H1 (cell line): ENCODE measurements at regions not wholly inside any gene's neighbourhood (a gene's known extent, or its start where the extent isn't known, plus 50 kb on each side); places are given as distances from the start of the nearest gene placed in this dataset.

ENCODE experiments used
- CTCF ChIA-PET: fragments of 300-600 bp; sonication (Branson Sonifier 250); formaldehyde crosslinking; loops from one replicate; lab custom pipeline; 2021; ENCODE audit not compliant: partially characterized antibody; lab: Charles Lee
- POLR2A ChIA-PET: fragments of 300-600 bp; sonication (Branson Sonifier 250); formaldehyde crosslinking; loops from one replicate; lab custom pipeline; 2021; ENCODE audit warnings: inconsistent platforms; ENCODE audit not compliant: partially characterized antibody; lab: Charles Lee
- DNase-seq, 2 experiments: peaks; one replicate each; pipeline versions ENCODE4 v3.0.0 to v3.0.0-alpha.2; 2010 to 2022; ENCODE audit warnings: low spot score in 2 of 2, low read depth in 1 of 2, mixed read lengths in 1 of 2
- FAIRE-seq: peaks from 2 replicates; lab custom pipeline; 2011; peaks lifted over from hg19 to GRCh38; lab: Jason Lieb, UNC
- H2AFZ ChIP-seq: 2 replicates; pipeline ENCODE4 v1.8.1; 2012; ENCODE audit warnings: low read length, inconsistent platforms
- H2AK5ac ChIP-seq: 2 replicates; pipeline ENCODE4 v1.6.1; 2013; ENCODE audit warnings: low read depth, low read length
- H2BK120ac ChIP-seq: replicated peaks from 2 replicates; pipeline ENCODE3; 2013; ENCODE audit warnings: low read depth, low read length, inconsistent platforms
- H2BK12ac ChIP-seq: 2 replicates; pipeline ENCODE4 v1.6.1; 2013; ENCODE audit warnings: low read depth, low read length
- H2BK15ac ChIP-seq: 2 replicates; pipeline ENCODE4 v1.6.1; 2013; ENCODE audit warnings: low read length
- H2BK20ac ChIP-seq: 2 replicates; pipeline ENCODE4 v1.6.1; 2013; ENCODE audit warnings: low read length
- H2BK5ac ChIP-seq: 2 replicates; pipeline ENCODE4 v1.6.1; 2013; ENCODE audit warnings: low read depth, low read length
- H3K14ac ChIP-seq: 2 replicates; pipeline ENCODE4 v1.6.1; 2013; ENCODE audit warnings: inconsistent platforms; ENCODE audit not compliant: insufficient read length
- H3K18ac ChIP-seq: 2 replicates; pipeline ENCODE4 v1.6.1; 2013; ENCODE audit warnings: low read length; ENCODE audit errors: extremely low read depth
- H3K23ac ChIP-seq: 2 replicates; pipeline ENCODE4 v1.6.1; 2013; ENCODE audit warnings: inconsistent platforms; ENCODE audit not compliant: insufficient read length
- H3K23me2 ChIP-seq: 2 replicates; pipeline ENCODE4 v1.6.1; 2013; ENCODE audit warnings: low read depth, low read length
- H3K27ac ChIP-seq: 2 replicates; pipeline ENCODE4 v1.6.1; 2011; ENCODE audit warnings: low read depth, low read length, inconsistent platforms
- H3K27me3 ChIP-seq, 4 experiments: replicated peaks in 1 of 4; 1 replicate in 1 of 4; 2 replicates in 3 of 4; pipeline versions ENCODE4 v1.6.1 to v1.8.1; 2011 to 2013; ENCODE audit warnings: low read length in 3 of 4, mild to moderate bottlenecking in 3 of 4, inconsistent platforms in 2 of 4, mixed read lengths in 2 of 4, moderate library complexity in 1 of 4; ENCODE audit not compliant: control insufficient read depth in 3 of 4, insufficient read depth in 3 of 4; ENCODE audit errors: extremely low read depth in 1 of 4
- H3K36me3 ChIP-seq, 4 experiments: 2 replicates each; pipeline versions ENCODE4 v1.6.1 to v1.8.1; 2011 to 2013; ENCODE audit warnings: mild to moderate bottlenecking in 4 of 4, low read length in 3 of 4, moderate library complexity in 2 of 4, control low read depth in 1 of 4, inconsistent platforms in 1 of 4; ENCODE audit not compliant: insufficient read depth in 4 of 4, control insufficient read depth in 2 of 4
- H3K4ac ChIP-seq: replicated peaks from 2 replicates; pipeline ENCODE3; 2013; ENCODE audit warnings: low read length, low read depth, mixed read lengths, inconsistent platforms; ENCODE audit not compliant: insufficient read length
- H3K4me1 ChIP-seq, 4 experiments: replicated peaks in 1 of 4; 1 replicate in 1 of 4; 2 replicates in 3 of 4; pipeline versions ENCODE4 v1.6.1 to v1.8.1; 2011 to 2013; ENCODE audit warnings: low read length in 3 of 4, inconsistent platforms in 2 of 4, mixed read lengths in 1 of 4; ENCODE audit not compliant: insufficient read depth in 4 of 4, control insufficient read depth in 3 of 4
- H3K4me2 ChIP-seq, 2 experiments: 2 replicates each; pipeline versions ENCODE4 v1.6.1 to v1.8.1; 2011 to 2013; ENCODE audit warnings: low read depth in 2 of 2, low read length in 2 of 2, control low read depth in 1 of 2, inconsistent platforms in 1 of 2, mild to moderate bottlenecking in 1 of 2; ENCODE audit not compliant: insufficient read depth in 1 of 2
- H3K4me3 ChIP-seq, 4 experiments: fragments of 200-600, 300-600 bp in 1 of 4; sonication (generic), shearing (Covaris generic), sonication (Bioruptor Twin) in 1 of 4; 2 replicates each; pipeline versions ENCODE4 v1.5.1 to v1.8.1; 2011 to 2016; ENCODE audit warnings: low read length in 4 of 4, low read depth in 3 of 4, control low read depth in 2 of 4, inconsistent platforms in 2 of 4, mild to moderate bottlenecking in 2 of 4, mixed read lengths in 1 of 4, moderate library complexity in 1 of 4; ENCODE audit not compliant: insufficient read depth in 2 of 4; ENCODE audit errors: extremely low read depth in 1 of 4
- H3K56ac ChIP-seq: replicated peaks from 2 replicates; pipeline ENCODE3; 2013; ENCODE audit warnings: low read depth, mild to moderate bottlenecking, mixed read lengths, low read length, inconsistent platforms; ENCODE audit not compliant: insufficient read length
- H3K79me1 ChIP-seq: 2 replicates; pipeline ENCODE4 v1.6.1; 2013; ENCODE audit warnings: low read depth, low read length, control low read depth
- H3K79me2 ChIP-seq, 2 experiments: 2 replicates each; pipeline versions ENCODE4 v1.6.1 to v1.8.1; 2012 to 2013; ENCODE audit warnings: low read length in 2 of 2, mild to moderate bottlenecking in 2 of 2, inconsistent platforms in 1 of 2; ENCODE audit not compliant: insufficient read depth in 2 of 2, control insufficient read depth in 1 of 2
- H3K9ac ChIP-seq, 4 experiments: replicated peaks in 1 of 4; 1 replicate in 1 of 4; 2 replicates in 3 of 4; pipeline versions ENCODE4 v1.6.1 to v1.8.1; 2011 to 2013; ENCODE audit warnings: low read depth in 3 of 4, low read length in 3 of 4, control low read depth in 2 of 4, mild to moderate bottlenecking in 2 of 4, moderate library complexity in 2 of 4, inconsistent platforms in 1 of 4; ENCODE audit errors: extremely low read depth in 1 of 4
- H3K9me3 ChIP-seq, 2 experiments: 2 replicates each; pipeline versions ENCODE4 v1.6.1 to v1.8.1; 2012 to 2013; ENCODE audit warnings: mild to moderate bottlenecking in 2 of 2, moderate library complexity in 2 of 2, control low read depth in 1 of 2, inconsistent platforms in 1 of 2, low read depth in 1 of 2, low read length in 1 of 2, mixed read lengths in 1 of 2; ENCODE audit not compliant: insufficient read depth in 2 of 2
- H4K20me1 ChIP-seq, 2 experiments: replicated peaks in 1 of 2; 2 replicates each; pipeline versions ENCODE3 to v1.8.1; 2011 to 2013; ENCODE audit warnings: inconsistent platforms in 2 of 2, low read length in 2 of 2, mild to moderate bottlenecking in 1 of 2; ENCODE audit not compliant: insufficient read depth in 2 of 2, control insufficient read depth in 1 of 2
- H4K5ac ChIP-seq: 2 replicates; pipeline ENCODE4 v1.6.1; 2013; ENCODE audit warnings: low read length, low read depth, mixed read lengths, inconsistent platforms; ENCODE audit not compliant: insufficient read length
- H4K8ac ChIP-seq: 2 replicates; pipeline ENCODE4 v1.8.0; 2013; ENCODE audit warnings: mild to moderate bottlenecking, moderate library complexity, low read length, inconsistent platforms; ENCODE audit not compliant: insufficient read depth; ENCODE audit errors: extremely low read depth
- H4K91ac ChIP-seq: replicated peaks from 2 replicates; pipeline ENCODE3; 2013; ENCODE audit warnings: low read length, mixed read lengths, inconsistent platforms; ENCODE audit not compliant: insufficient read length
- BACH1 ChIP-seq: IDR thresholded peaks from 2 replicates; pipeline ENCODE4 v1.6.1; 2012; ENCODE audit warnings: low read length, improper control_type of control experiment
- BCL11A ChIP-seq, 2 experiments: IDR thresholded peaks; one replicate each; pipeline ENCODE4 v1.6.1; 2011; ENCODE audit warnings: low read depth in 2 of 2, low read length in 2 of 2, mild to moderate bottlenecking in 2 of 2
- CHD2 ChIP-seq: IDR thresholded peaks from 2 replicates; pipeline ENCODE4 v1.6.1; 2012; ENCODE audit warnings: low read length, improper control_type of control experiment
- CREB1 ChIP-seq: IDR thresholded peaks from 2 replicates; pipeline ENCODE4 v1.6.1; 2012; ENCODE audit warnings: inconsistent platforms
- FOSL1 ChIP-seq: IDR thresholded peaks from 2 replicates; pipeline ENCODE4 v1.6.1; 2011; ENCODE audit warnings: mild to moderate bottlenecking, low read depth, low read length, moderate library complexity; ENCODE audit not compliant: insufficient read depth
- KDM4A ChIP-seq: IDR thresholded peaks from one replicate; pipeline ENCODE4 v1.7.1; 2012; ENCODE audit warnings: low read depth, mild to moderate bottlenecking, moderate library complexity, low read length, inconsistent platforms; ENCODE audit not compliant: severe bottlenecking
- RBBP5 ChIP-seq: IDR thresholded peaks from 2 replicates; pipeline ENCODE4 v1.7.1; 2012; ENCODE audit warnings: low read depth, mild to moderate bottlenecking, inconsistent platforms, low read length, moderate library complexity, borderline replicate concordance
- RXRA ChIP-seq: IDR thresholded peaks from 2 replicates; pipeline ENCODE4 v1.6.1; 2011; ENCODE audit warnings: low read depth, mild to moderate bottlenecking, low read length, moderate library complexity; ENCODE audit not compliant: insufficient read depth
- SAP30 ChIP-seq: fragments of 300-600 bp; sonication (generic); IDR thresholded peaks from 2 replicates; pipeline ENCODE4 v1.7.1; 2012; ENCODE audit warnings: low read length, moderate library complexity, mild to moderate bottlenecking, inconsistent platforms; ENCODE audit not compliant: insufficient read depth, insufficient replicate concordance
- SIN3A ChIP-seq, 2 experiments: IDR thresholded peaks in 1 of 2; conservative IDR thresholded peaks in 1 of 2; 2 replicates each; pipeline ENCODE4 v1.6.1; 2011 to 2012; ENCODE audit warnings: low read length in 2 of 2, improper control_type of control experiment in 1 of 2, low read depth in 1 of 2, mild to moderate bottlenecking in 1 of 2
- SUZ12 ChIP-seq: fragments of 200-600 bp; sonication (generic); IDR thresholded peaks from 2 replicates; pipeline ENCODE4 v1.6.1; 2012; ENCODE audit warnings: mild to moderate bottlenecking, inconsistent platforms, low read length, moderate library complexity, mixed read lengths
- TAF7 ChIP-seq: optimal IDR thresholded peaks from 2 replicates; pipeline ENCODE3; 2011; ENCODE audit warnings: low read depth, mild to moderate bottlenecking, inconsistent platforms, low read length, moderate library complexity, borderline replicate concordance
- TF ChIP-seq, protein P1 (sequence below), 3 experiments: IDR thresholded peaks; 1 replicate in 2 of 3; 2 replicates in 1 of 3; pipeline versions ENCODE4 v1.5.1 to v1.6.1; 2011; ENCODE audit warnings: low read length in 3 of 3, mild to moderate bottlenecking in 3 of 3, inconsistent platforms in 2 of 3, low read depth in 1 of 3, moderate library complexity in 1 of 3; ENCODE audit not compliant: insufficient read depth in 1 of 3; ENCODE audit errors: control extremely low read depth in 1 of 3

DNA sequence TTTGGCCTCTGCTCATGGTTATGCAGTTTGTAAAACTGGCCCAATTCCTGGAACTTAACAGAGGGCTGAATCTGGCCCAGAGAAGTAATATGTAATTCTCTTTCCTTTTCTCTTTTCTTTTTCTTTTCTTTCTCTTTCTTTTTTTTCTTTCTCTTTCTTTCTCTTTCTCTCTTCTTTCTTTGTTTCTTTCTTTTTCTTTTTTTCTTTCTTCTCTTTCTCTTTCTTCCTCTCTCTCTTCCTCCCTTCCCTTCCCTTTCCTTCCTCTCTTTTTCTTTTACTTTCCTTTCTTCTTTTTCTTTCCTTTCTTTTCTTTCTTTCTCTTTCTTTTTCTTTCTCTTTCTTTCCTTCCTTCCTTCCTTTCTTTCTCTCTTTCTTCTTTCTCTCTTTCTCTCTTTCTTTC lies 88.8 kb upstream of the SLITRK5 start:
- H4K5ac ChIP-seq, result no peak overlapping the region
- H3K23ac ChIP-seq, result no peak overlapping the region
- H3K9ac ChIP-seq, result no peak overlapping the region
- H2BK120ac ChIP-seq, result no peak overlapping the region
- no peak overlapping the region for H3K4ac ChIP-seq
- no peaks in the 10 kb centered on the region for H3K9me3 ChIP-seq
- H3K27me3 ChIP-seq, result peaks cover 0 to 1% (median 0%) of the 10 kb centered on the region in 4 experiments; a peak in 1 of 7 replicates
- FAIRE-seq, result no peak
- H3K4me1 ChIP-seq, result no peaks in the 10 kb centered on the region
- POLR2A ChIA-PET, result no interaction called here
- no peak overlapping the region for H3K4me2 ChIP-seq
- no peak overlapping the region for H3K27ac ChIP-seq
- H2AK5ac ChIP-seq, result no peak overlapping the region
- CTCF ChIA-PET, result no interaction called here
- H2BK5ac ChIP-seq, result no peak overlapping the region
- no peak overlapping the region for H4K8ac ChIP-seq
- H3K18ac ChIP-seq, result no peak overlapping the region
- no peak overlapping the region for H2BK15ac ChIP-seq
- no peak overlapping the region for H3K14ac ChIP-seq
- no peak overlapping the region for H3K4me3 ChIP-seq
- H4K91ac ChIP-seq, result no peak overlapping the region
- no peaks in the 10 kb centered on the region for H3K79me1 ChIP-seq
- no peak overlapping the region for H3K56ac ChIP-seq
- no peaks in the 10 kb centered on the region for H3K36me3 ChIP-seq
- no peak overlapping the region for H2AFZ ChIP-seq
- no peaks in the 10 kb centered on the region for H3K79me2 ChIP-seq
- no peak overlapping the region for H2BK20ac ChIP-seq
- no peak for DNase-seq
- H4K20me1 ChIP-seq, result no peaks in the 10 kb centered on the region
- no peak overlapping the region for H2BK12ac ChIP-seq
- H3K23me2 ChIP-seq, result no peaks in the 10 kb centered on the region
- TF ChIP-seq, protein P1, sequence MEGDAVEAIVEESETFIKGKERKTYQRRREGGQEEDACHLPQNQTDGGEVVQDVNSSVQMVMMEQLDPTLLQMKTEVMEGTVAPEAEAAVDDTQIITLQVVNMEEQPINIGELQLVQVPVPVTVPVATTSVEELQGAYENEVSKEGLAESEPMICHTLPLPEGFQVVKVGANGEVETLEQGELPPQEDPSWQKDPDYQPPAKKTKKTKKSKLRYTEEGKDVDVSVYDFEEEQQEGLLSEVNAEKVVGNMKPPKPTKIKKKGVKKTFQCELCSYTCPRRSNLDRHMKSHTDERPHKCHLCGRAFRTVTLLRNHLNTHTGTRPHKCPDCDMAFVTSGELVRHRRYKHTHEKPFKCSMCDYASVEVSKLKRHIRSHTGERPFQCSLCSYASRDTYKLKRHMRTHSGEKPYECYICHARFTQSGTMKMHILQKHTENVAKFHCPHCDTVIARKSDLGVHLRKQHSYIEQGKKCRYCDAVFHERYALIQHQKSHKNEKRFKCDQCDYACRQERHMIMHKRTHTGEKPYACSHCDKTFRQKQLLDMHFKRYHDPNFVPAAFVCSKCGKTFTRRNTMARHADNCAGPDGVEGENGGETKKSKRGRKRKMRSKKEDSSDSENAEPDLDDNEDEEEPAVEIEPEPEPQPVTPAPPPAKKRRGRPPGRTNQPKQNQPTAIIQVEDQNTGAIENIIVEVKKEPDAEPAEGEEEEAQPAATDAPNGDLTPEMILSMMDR (IDR thresholded peaks at IDR 0.05; ENCODE audit: control extremely low read depth in 1 of 3, insufficient read depth in 1 of 3, low read depth in 1 of 3, low read length in 3 of 3), result no peak
- TF ChIP-seq SUZ12 (no peak), CHD2 (no peak), SAP30 (no peak), SIN3A (conservative IDR thresholded peaks at IDR 0.05 in 1 of 2, IDR thresholded peaks at IDR 0.05 in 1 of 2; ENCODE audit: low read depth in 1 of 2, low read length in 2 of 2) (no peak), FOSL1 (no peak), RBBP5 (no peak), RXRA (no peak), BCL11A (IDR thresholded peaks at IDR 0.05; ENCODE audit: low read depth in 2 of 2, low read length in 2 of 2) (no peak), KDM4A (no peak), CREB1 (no peak), TAF7 (no peak), BACH1 (no peak)
